ENCODE measurements at regions not wholly inside any gene's neighbourhood (a gene's known extent, or its start where the extent isn't known, plus 50 kb on each side); places are given as distances from the start of the nearest gene placed in this dataset.
"Not testable (repeated sequence)": the region's sequence is repeated elsewhere in the genome, so short reads cannot be mapped to it uniquely, and the experiment has no call there.

- DNase-seq (ENCODE audit: low read depth), result no peak
These were observed 238.8 kb upstream of the SYT10 start for GRCh38 chr12:33678221-33678964.

GRCh38 chr12:33690562-33690961 is 250.9 kb upstream of the SYT10 start:
- DNase-seq (ENCODE audit: low read depth), result no peak

GRCh38 chr12:33703221-33703620 is 263.6 kb upstream of the SYT10 start:
- no peak for DNase-seq (ENCODE audit: low read depth)

- DNase-seq (ENCODE audit: low read depth), result no peak
These were observed 267.3 kb upstream of the SYT10 start for GRCh38 chr12:33706927-33707326.

- no peak for DNase-seq (ENCODE audit: low read depth)
These were observed 269.3 kb upstream of the SYT10 start for GRCh38 chr12:33708935-33709334.

- DNase-seq (ENCODE audit: low read depth), result no peak
These were observed 270.9 kb upstream of the SYT10 start for GRCh38 chr12:33710548-33710947.

- peak; percentile 83 for DNase-seq (ENCODE audit: low read depth)
These were observed 279.0 kb upstream of the SYT10 start for GRCh38 chr12:33718631-33719030.

- DNase-seq (ENCODE audit: low read depth), result no peak
These were observed 281.9 kb upstream of the SYT10 start for GRCh38 chr12:33721561-33721960.

GRCh38 chr12:33724867-33725266 is 285.2 kb upstream of the SYT10 start:
- DNase-seq (ENCODE audit: low read depth), result no peak

- no peak for DNase-seq (ENCODE audit: low read depth)
These were observed 287.4 kb upstream of the ALG10 start for GRCh38 chr12:33734871-33735270.

- peak; percentile 81 for DNase-seq (ENCODE audit: low read depth)
These were observed 269.4 kb upstream of the ALG10 start for GRCh38 chr12:33752854-33753253.

- DNase-seq (ENCODE audit: low read depth), result no peak
These were observed 264.6 kb upstream of the ALG10 start for GRCh38 chr12:33757701-33758100.

GRCh38 chr12:33759279-33759678 is 263.0 kb upstream of the ALG10 start:
- no peak for DNase-seq (ENCODE audit: low read depth)

- no peak for DNase-seq (ENCODE audit: low read depth)
These were observed 259.0 kb upstream of the ALG10 start for GRCh38 chr12:33763331-33763730.

- no peak for DNase-seq (ENCODE audit: low read depth)
These were observed 251.6 kb upstream of the ALG10 start for GRCh38 chr12:33770652-33771051.

- peak; percentile 7 for DNase-seq (ENCODE audit: low read depth)
These were observed 250.4 kb upstream of the ALG10 start for GRCh38 chr12:33771889-33772288.

GRCh38 chr12:33773091-33773490 is 249.2 kb upstream of the ALG10 start:
- DNase-seq (ENCODE audit: low read depth), result not testable (repeated sequence)

- no peak for DNase-seq (ENCODE audit: low read depth)
These were observed 235.8 kb upstream of the ALG10 start for GRCh38 chr12:33786532-33786931.

- no peak for DNase-seq (ENCODE audit: low read depth)
These were observed 227.3 kb upstream of the ALG10 start for GRCh38 chr12:33794954-33795353.

GRCh38 chr12:33795536-33795935 is 226.8 kb upstream of the ALG10 start:
- peak; percentile 100 for DNase-seq (ENCODE audit: low read depth)

GRCh38 chr12:33813536-33813935 is 208.8 kb upstream of the ALG10 start:
- DNase-seq (ENCODE audit: low read depth), result peak; percentile 87

GRCh38 chr12:33817713-33818112 is 204.6 kb upstream of the ALG10 start:
- DNase-seq (ENCODE audit: low read depth), result no peak

- DNase-seq (ENCODE audit: low read depth), result no peak
These were observed 204.0 kb upstream of the ALG10 start for GRCh38 chr12:33818313-33818712.

- no peak for DNase-seq (ENCODE audit: low read depth)
These were observed 196.9 kb upstream of the ALG10 start for GRCh38 chr12:33825442-33825841.
